Hepatocyte (in vitro differentiated cells): ENCODE measurements at regions not wholly inside any gene's neighbourhood (a gene's known extent, or its start where the extent isn't known, plus 50 kb on each side); places are given as distances from the start of the nearest gene placed in this dataset.
"Not testable (repeated sequence)": the region's sequence is repeated elsewhere in the genome, so short reads cannot be mapped to it uniquely, and the experiment has no call there.

Experiments used
- DNase-seq: peaks from one replicate; pipeline ENCODE4 v3.0.0-alpha.2; 2016; ENCODE audit warnings: low spot score
- H2AFZ ChIP-seq: fragments of 200-600 bp; sonication (generic); 2 replicates; pipeline ENCODE4 v1.6.0; 2016; ENCODE audit warnings: antibody characterized with exemption, mild to moderate bottlenecking
- H3K27ac ChIP-seq: fragments of 200-600 bp; sonication (generic); 2 replicates; pipeline ENCODE4 v1.5.1; 2016; ENCODE audit warnings: mild to moderate bottlenecking
- H3K27me3 ChIP-seq: fragments of 200-600 bp; sonication (generic); 2 replicates; pipeline ENCODE4 v1.6.1; 2016
- H3K36me3 ChIP-seq: fragments of 200-600 bp; sonication (generic); replicated peaks from 2 replicates; pipeline ENCODE4 v1.5.1; 2016; ENCODE audit warnings: low read depth; ENCODE audit not compliant: insufficient read depth
- H3K4me1 ChIP-seq: fragments of 200-600 bp; sonication (generic); 2 replicates; pipeline ENCODE4 v1.5.1; 2016; ENCODE audit warnings: mild to moderate bottlenecking, moderate library complexity; ENCODE audit not compliant: insufficient read depth
- H3K4me2 ChIP-seq: fragments of 200-600 bp; sonication (generic); 2 replicates; pipeline ENCODE4 v1.6.0; 2016
- H3K4me3 ChIP-seq: fragments of 200-600 bp; sonication (generic); 2 replicates; pipeline ENCODE4 v1.5.1; 2016; ENCODE audit warnings: mild to moderate bottlenecking
- H3K79me2 ChIP-seq: fragments of 200-600 bp; sonication (generic); 2 replicates; pipeline ENCODE4 v1.6.0; 2017; ENCODE audit warnings: mild to moderate bottlenecking
- H3K9me2 ChIP-seq: fragments of 200-600 bp; sonication (generic); replicated peaks from 2 replicates; pipeline ENCODE4 v1.6.0; 2017; ENCODE audit warnings: mild to moderate bottlenecking; ENCODE audit not compliant: insufficient read depth
- H3K9me3 ChIP-seq: fragments of 200-600 bp; sonication (generic); 2 replicates; pipeline ENCODE4 v1.5.1; 2016; ENCODE audit warnings: low read depth, mild to moderate bottlenecking
- H4K20me1 ChIP-seq: fragments of 200-600 bp; sonication (generic); 2 replicates; pipeline ENCODE4 v1.6.0; 2016; ENCODE audit warnings: mild to moderate bottlenecking; ENCODE audit not compliant: insufficient read depth, poor library complexity, severe bottlenecking
- CTCF ChIP-seq: fragments of 200-600 bp; sonication (generic); IDR thresholded peaks from 2 replicates; pipeline ENCODE4 v1.5.1; 2016; ENCODE audit warnings: antibody characterized with exemption, mild to moderate bottlenecking; ENCODE audit not compliant: poor library complexity
- EZH2 ChIP-seq: fragments of 200-600 bp; sonication (generic); IDR thresholded peaks from 2 replicates; pipeline ENCODE4 v1.6.1; 2016; ENCODE audit warnings: antibody characterized with exemption, mild to moderate bottlenecking, borderline replicate concordance
- EZH2phosphoT487 ChIP-seq: fragments of 200-600 bp; sonication (generic); IDR thresholded peaks from one replicate; pipeline ENCODE4 v1.6.1; 2018; ENCODE audit warnings: antibody characterized with exemption, mild to moderate bottlenecking, low read depth, moderate library complexity; ENCODE audit not compliant: unreplicated experiment, severe bottlenecking
- WGBS: methylation state at CpG from one replicate; pipeline ENCODE4 v1.1.6; 2016; ENCODE audit warnings: low lambda C conversion rate; ENCODE audit errors: missing lambda C conversion rate; 5-methylcytosine and 5-hydroxymethylcytosine counted together

GRCh38 chr14:105707723-105708151 lies 181.4 kb downstream of the TMEM121 start:
- not testable (repeated sequence) for H3K9me2 ChIP-seq, H3K9me3 ChIP-seq, H3K4me1 ChIP-seq, H3K27ac ChIP-seq, H4K20me1 ChIP-seq, H3K79me2 ChIP-seq, H3K4me2 ChIP-seq, H3K36me3 ChIP-seq, H3K27me3 ChIP-seq, DNase-seq, H3K4me3 ChIP-seq, H2AFZ ChIP-seq
- 85% methylated on average over 18 of the region's 18 CpGs for WGBS

GRCh38 chr14:105708251-105709134 lies 182.1 kb downstream of the TMEM121 start:
- H2AFZ ChIP-seq, H3K4me1 ChIP-seq, H3K9me2 ChIP-seq, H3K27me3 ChIP-seq, H3K27ac ChIP-seq, H3K4me2 ChIP-seq, H3K9me3 ChIP-seq, H3K36me3 ChIP-seq, H3K4me3 ChIP-seq, H4K20me1 ChIP-seq, DNase-seq, H3K79me2 ChIP-seq: not testable (repeated sequence)
- 90% methylated on average over 19 of the region's 24 CpGs for WGBS

GRCh38 chr14:105709281-105710118 lies 183.1 kb downstream of the TMEM121 start:
- Histone ChIP-seq H4K20me1 (no peaks in the 10 kb centered on the region), H3K27me3 (no peaks in the 10 kb centered on the region), H2AFZ (no peak overlapping the region), H3K9me3 (no peaks in the 10 kb centered on the region), H3K9me2 (no peaks in the 10 kb centered on the region), H3K4me2 (no peak overlapping the region), H3K4me1 (no peaks in the 10 kb centered on the region), H3K36me3 (no peaks in the 10 kb centered on the region), H3K4me3 (no peak overlapping the region), H3K27ac (no peak overlapping the region), H3K79me2 (no peaks in the 10 kb centered on the region)
- TF ChIP-seq EZH2phosphoT487 (no peak), EZH2 (no peak), CTCF (no peak)
- WGBS: 65% methylated on average over 5 of the region's 6 CpGs
- DNase-seq: no peak

- Histone ChIP-seq H4K20me1 (no peaks in the 10 kb centered on the region), H3K4me1 (no peaks in the 10 kb centered on the region), H3K27me3 (no peaks in the 10 kb centered on the region), H3K4me3 (no peak overlapping the region), H3K4me2 (no peak overlapping the region), H3K27ac (no peak overlapping the region), H3K9me2 (no peaks in the 10 kb centered on the region), H3K79me2 (no peaks in the 10 kb centered on the region), H2AFZ (no peak overlapping the region), H3K9me3 (no peaks in the 10 kb centered on the region), H3K36me3 (no peaks in the 10 kb centered on the region)
- no peak for TF ChIP-seq EZH2phosphoT487
- no peak for TF ChIP-seq CTCF
- TF ChIP-seq EZH2: no peak
- WGBS: 76% methylated on average over 4 of the region's 6 CpGs
- no peak for DNase-seq
Observed at GRCh38 chr14:105710119-105711043, 184.0 kb downstream of the TMEM121 start.
